ENCODE measurements at regions not wholly inside any gene's neighbourhood (a gene's known extent, or its start where the extent isn't known, plus 50 kb on each side); places are given as distances from the start of the nearest gene placed in this dataset.
A peak's percentile ranks its signal among the peaks of the same experiment; 100 is the strongest.

- no peak for TF ChIP-seq CTCF (IDR thresholded peaks at IDR 0.05; ENCODE audit: control insufficient read depth, insufficient read depth, low read depth, low read length, missing control alignments)
- no peak overlapping the region for H3K4me3 ChIP-seq (ENCODE audit: control insufficient read depth, low read depth, low read length)
- no peak for DNase-seq (ENCODE audit: low read depth)
These were observed 165.8 kb upstream of the CDH6 start for GRCh38 chr5:31027721-31028120.

- H3K4me3 ChIP-seq (ENCODE audit: control insufficient read depth, low read depth, low read length): no peak overlapping the region
- TF ChIP-seq CTCF (IDR thresholded peaks at IDR 0.05; ENCODE audit: control insufficient read depth, insufficient read depth, low read depth, low read length, missing control alignments): no peak
- DNase-seq (ENCODE audit: low read depth): peak; percentile 4
These were observed 170.4 kb upstream of the CDH6 start for GRCh38 chr5:31023105-31023504.

- no peak for TF ChIP-seq CTCF (IDR thresholded peaks at IDR 0.05; ENCODE audit: control insufficient read depth, insufficient read depth, low read depth, low read length, missing control alignments)
- DNase-seq (ENCODE audit: low read depth): no peak
These were observed 172.3 kb upstream of the CDH6 start for GRCh38 chr5:31021181-31021624.

DNA sequence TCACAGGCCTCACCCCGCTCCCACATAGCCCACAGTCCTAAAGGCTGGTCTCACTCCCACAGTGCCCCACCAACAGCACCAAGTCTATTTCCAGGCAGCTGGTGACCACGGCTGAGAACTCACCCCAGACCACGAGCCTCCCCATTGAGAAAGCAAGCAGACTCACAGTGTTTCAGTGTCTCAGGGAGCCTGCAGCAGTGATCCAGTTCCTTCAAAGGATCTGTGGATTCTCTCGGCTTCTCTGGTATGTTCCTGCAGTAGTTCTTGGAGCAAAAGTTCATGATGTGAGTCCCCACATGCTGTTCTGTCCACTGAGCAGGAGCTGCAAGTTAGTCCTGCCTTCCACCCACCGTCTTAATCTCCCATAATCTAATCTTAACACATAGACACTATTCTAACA, 185.3 kb upstream of the CDH6 start:
- DNase-seq (ENCODE audit: low read depth): no peak
- TF ChIP-seq CTCF (IDR thresholded peaks at IDR 0.05; ENCODE audit: control insufficient read depth, insufficient read depth, low read depth, low read length, missing control alignments): no peak
- no peak overlapping the region for H3K4me3 ChIP-seq (ENCODE audit: control insufficient read depth, low read depth, low read length)

More at GRCh38 chr5:31021181-31021624, 172.3 kb upstream of the CDH6 start:
- H3K4me3 ChIP-seq (ENCODE audit: control insufficient read depth, low read depth, low read length): no peak overlapping the region

DNA sequence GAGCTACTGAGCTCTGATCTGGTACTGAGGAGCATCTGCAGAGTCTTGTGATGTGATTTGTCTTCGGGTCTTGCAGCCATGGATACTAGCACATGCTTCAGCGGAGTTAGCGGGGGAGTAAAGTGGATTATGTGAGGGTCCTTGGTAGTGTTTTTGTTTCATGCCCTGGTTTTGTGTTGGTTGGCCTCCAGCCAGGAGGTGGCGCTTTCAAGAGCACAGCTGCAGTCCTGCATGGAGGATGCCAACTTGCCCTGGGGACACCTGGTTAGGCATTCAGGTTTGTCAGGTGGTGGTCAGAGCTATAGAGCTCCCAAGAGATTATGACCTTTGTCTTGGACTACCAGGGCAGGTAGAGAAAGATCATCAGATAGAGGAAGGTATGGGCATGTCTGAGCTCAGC, 185.8 kb upstream of the CDH6 start:
- H3K4me3 ChIP-seq (ENCODE audit: control insufficient read depth, low read depth, low read length): no peak overlapping the region
- no peak for DNase-seq (ENCODE audit: low read depth)
- TF ChIP-seq CTCF (IDR thresholded peaks at IDR 0.05; ENCODE audit: control insufficient read depth, insufficient read depth, low read depth, low read length, missing control alignments): no peak

DNA sequence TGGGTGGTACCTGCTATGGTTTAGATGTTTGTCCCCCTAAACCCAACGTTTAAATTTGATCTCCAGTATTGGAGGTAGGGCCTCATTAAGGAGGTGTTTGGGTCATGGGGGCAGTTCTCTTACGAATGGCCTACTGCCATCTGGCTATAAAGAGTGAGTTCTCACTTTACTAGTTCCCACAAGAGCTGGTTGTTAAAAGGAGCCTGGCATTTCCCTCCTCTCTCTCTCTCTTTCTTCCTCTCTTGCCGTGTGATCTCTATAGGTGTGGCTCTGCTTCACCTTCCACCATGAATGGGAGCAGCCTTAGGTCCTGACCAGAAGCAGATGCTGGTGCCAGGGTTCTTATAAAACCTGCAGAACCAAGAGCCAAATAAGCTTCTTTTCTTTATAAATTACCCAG, 193.2 kb upstream of the CDH6 start:
- no peak for DNase-seq (ENCODE audit: low read depth)
- TF ChIP-seq CTCF (IDR thresholded peaks at IDR 0.05; ENCODE audit: control insufficient read depth, insufficient read depth, low read depth, low read length, missing control alignments): no peak
- no peak overlapping the region for H3K4me3 ChIP-seq (ENCODE audit: control insufficient read depth, low read depth, low read length)

GRCh38 chr5:30997681-30998080, 195.8 kb upstream of the CDH6 start:
- no peak for TF ChIP-seq CTCF (IDR thresholded peaks at IDR 0.05; ENCODE audit: control insufficient read depth, insufficient read depth, low read depth, low read length, missing control alignments)
- H3K4me3 ChIP-seq (ENCODE audit: control insufficient read depth, low read depth, low read length): no peak overlapping the region
- DNase-seq (ENCODE audit: low read depth): no peak

Data from AG09309 (cell line).